Germinal center (tissue), 1 donor: ENCODE measurements at regions not wholly inside any gene's neighbourhood (a gene's known extent, or its start where the extent isn't known, plus 50 kb on each side); places are given as distances from the start of the nearest gene placed in this dataset.

Experiments
- DNase-seq: peaks from one replicate; pipeline ENCODE4 v3.0.0; 2012; ENCODE audit warnings: mixed read lengths, low spot score

DNA sequence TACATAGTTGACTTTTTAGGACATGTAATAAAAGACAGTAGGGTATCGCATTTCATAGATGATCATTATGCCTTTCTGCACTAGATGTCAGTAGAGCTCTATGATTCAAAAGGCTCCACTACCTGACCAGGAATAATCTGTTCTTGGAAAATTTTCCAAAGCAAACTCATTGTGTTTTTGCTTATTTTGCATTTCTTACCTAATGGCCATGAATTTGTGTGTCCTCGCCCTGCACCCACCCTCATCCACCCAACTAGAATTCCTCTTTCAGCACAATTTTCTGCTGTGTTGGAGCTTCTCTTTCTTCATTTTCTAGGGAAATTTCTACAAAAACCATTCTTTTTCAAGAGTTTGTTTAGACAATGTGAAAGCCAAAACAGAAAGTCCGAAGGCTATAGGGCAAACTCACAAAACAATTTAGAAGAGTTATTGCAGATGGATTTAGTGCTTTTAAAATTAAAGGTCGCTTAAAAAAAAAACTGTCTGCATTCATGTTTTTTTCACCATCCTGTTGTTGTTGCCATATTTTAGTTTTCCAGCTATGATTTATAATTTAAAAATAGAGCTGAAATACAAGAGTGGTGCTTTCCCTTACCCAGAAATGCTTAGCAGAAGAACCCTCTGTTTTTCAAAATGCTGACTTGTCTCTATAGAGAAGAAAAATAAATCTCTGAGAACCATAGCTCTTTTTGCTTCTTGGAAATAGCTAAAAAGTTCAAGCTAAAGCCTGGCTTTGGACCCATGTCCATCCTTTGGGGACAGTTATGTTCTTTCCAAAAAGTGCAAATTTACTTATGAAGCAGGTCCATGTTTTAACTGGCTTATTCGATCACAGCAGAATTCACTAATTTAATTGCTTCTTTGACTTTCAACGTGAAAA, 183.7 kb downstream of the SPATA18 start:
- no peak for DNase-seq

DNA sequence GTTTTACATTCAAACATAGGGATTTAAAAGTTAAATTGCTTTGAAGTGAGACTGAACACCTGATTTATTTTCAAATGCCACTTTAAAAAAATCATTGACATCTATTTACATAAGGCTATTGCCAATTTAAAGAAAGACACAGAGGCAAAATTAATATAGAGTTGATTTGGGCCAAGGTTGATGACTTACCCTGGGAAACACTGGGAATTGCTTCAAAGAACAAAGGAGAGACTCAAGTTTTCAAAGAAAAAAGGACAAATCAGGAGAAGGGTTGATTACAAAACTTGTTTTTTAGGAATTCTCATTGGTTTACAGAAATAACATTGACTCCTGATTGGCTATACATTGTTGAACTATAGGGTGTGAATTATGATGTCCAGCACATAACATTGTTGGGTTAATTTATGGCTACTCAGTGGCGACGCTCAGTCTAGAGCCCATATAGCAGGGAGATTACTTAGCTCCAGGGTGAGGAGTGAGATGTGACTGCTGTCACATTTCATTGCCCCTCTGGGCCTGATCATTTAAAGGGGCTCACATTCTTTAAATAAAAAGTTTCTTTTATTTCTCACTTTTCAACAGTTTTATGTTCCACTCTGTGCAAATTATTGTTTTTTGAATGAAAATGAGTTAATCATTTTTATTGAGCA, 184.6 kb downstream of the SPATA18 start:
- no peak for DNase-seq

DNA sequence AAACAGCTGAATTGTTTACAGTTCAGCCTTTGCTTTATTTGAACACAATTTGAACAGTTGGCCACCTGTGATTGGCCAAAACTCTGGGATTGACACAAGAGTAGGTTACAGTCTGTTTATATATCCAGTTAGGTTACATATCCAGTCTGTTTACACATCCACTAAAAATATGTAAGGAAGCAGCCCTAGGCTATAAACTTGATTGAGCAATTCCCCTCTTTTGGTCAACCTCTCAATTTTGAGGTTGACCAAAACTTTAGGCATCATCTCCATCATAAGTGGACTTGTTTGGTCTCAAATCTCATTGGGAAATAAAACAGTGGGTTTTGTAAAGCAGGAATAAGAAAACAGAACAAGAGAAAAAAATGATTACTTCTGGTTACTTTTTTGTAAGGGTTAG, 190.8 kb downstream of the SPATA18 start:
- DNase-seq, result no peak

DNA sequence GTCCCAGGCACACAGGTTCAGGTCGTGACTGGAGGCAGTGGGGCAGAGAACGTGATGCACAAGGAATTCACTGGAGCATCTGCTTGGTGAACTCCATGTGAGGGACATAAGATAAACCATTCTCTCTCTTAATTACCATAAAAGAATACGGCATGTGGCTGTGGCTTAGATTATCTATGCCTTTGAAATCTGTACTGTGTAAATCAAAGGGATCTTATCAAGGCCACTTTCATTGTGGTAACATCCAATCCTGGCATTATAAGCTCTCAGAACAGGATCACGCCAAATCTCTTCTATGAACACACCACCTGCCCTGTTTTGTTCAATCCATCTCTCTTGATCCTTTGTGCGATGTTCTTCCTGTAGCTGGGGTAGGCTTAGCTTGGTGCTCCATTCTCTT, 192.3 kb downstream of the SPATA18 start:
- DNase-seq, result no peak

- DNase-seq, result no peak
Measured at GRCh38 chr4:52244103-52244775, 193.1 kb downstream of the SPATA18 start.

DNA sequence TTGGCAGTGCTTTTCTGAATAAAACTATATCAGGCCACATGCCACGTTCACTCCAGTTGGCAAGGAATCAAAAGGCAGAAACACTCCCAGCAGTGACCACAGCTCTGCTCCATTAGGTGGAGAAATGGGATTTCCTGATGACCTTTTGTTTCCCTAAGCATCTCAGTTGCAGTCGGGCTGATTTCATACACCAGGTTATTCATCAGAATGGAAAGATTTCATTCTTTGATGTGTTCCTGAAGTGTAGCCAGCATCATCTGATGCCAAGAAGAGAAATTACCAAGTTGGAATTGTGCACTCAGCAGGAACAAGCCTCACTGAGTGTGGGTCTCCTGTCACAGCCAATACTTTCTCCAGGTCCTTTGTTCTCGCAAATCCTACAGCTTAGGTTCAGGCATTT, 193.7 kb downstream of the SPATA18 start:
- no peak for DNase-seq

- DNase-seq, result no peak
Measured at GRCh38 chr4:52246827-52247226, 195.7 kb downstream of the SPATA18 start.

DNA sequence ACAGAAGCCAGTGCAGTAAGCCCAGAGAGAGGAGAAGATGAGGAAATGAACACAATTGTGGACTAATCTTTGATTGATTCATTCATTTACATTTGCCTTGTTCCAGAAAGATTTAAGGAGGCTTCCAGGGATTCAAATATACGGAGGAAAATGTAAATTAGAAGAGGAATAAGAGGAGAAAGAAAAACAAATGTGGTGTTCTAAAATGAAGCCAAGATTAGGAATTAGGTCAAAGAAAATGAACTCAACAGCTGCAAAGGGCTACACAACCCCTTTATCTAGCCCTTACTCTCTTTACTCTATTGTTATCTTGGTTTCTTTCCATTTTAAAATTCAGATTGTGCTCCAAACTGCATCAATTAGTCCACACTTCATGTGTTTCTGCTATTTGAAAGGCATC, 196.8 kb downstream of the SPATA18 start:
- DNase-seq, result no peak

GRCh38 chr4:52248820-52249219, 197.7 kb downstream of the SPATA18 start:
- DNase-seq, result no peak

- no peak for DNase-seq
Measured at GRCh38 chr4:52249581-52249980, 198.5 kb downstream of the SPATA18 start.

DNA sequence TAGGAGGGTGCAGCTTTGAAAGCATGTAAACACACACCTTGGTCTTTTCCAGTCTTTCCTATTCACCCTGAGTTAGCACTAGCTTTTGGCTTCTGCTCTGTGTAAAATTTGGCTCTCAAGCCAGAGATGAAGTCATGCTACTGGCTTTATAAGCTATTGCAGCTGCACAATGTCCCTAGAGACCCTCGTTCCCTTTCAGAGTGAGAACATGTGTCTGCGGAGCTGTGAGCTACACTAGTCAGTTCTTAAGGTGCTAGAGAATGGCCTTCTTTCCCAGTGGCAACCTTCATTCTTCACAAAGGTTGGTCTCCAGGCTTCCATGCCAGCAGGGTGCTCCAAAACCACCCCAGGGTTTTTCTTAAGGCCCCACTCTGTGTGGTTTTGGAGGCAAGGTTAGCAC, 199.1 kb downstream of the SPATA18 start:
- no peak for DNase-seq

DNA sequence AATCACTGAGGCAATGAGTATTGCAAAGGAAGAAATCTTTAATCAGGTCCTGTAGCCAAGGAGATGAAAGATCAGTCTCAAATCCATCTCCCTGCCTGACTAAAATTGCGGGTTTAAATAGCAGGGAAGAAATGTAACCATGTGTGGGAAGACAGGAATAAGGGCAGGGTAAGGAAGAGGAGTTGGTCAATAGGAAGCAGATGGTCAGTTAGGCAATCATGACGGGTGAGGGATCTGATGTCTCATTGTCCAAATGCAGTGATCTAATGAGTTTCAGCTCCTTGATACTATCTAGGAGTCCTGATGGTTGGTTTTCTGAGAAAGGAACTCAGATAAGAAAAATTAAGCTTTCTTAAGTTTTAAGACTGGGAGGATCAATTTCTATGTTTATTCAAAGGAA, 200.8 kb downstream of the SPATA18 start:
- no peak for DNase-seq

DNA sequence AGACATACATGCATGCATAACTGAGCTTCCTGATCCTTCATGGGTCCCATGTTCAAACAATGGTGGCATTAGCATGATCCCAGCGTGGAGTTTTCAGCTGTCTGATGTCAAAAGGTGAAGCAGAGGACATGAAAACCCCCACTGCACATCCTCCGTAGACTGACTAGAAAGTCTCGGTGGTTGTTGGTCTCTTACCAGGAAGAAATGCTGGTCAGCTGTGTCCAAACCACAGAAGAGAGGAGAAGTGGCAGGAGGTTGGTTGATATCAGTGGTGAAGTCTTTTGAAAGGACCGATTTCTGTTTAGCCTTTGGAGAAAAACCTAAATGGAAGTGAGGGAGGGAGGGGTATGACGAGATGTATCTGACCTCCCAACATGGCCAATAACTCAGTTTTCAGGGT, 201.9 kb downstream of the SPATA18 start:
- no peak for DNase-seq

GRCh38 chr4:52256522-52256921, 205.4 kb downstream of the SPATA18 start:
- DNase-seq, result no peak

- no peak for DNase-seq
Measured at GRCh38 chr4:52259978-52260377, 208.9 kb downstream of the SPATA18 start.

GRCh38 chr4:52260514-52261210, 209.6 kb downstream of the SPATA18 start:
- DNase-seq, result no peak

GRCh38 chr4:52263607-52264006, 212.5 kb downstream of the SPATA18 start:
- DNase-seq, result no peak

- no peak for DNase-seq
Measured at GRCh38 chr4:52265781-52266525, 214.8 kb downstream of the SPATA18 start.

- no peak for DNase-seq
Measured at GRCh38 chr4:52266537-52267137, 215.5 kb downstream of the SPATA18 start.

- no peak for DNase-seq
Measured at GRCh38 chr4:52269761-52270160, 218.7 kb downstream of the SPATA18 start.

GRCh38 chr4:52273885-52274284, 222.8 kb downstream of the SPATA18 start:
- DNase-seq, result no peak
